Adrenal gland (tissue), 9 donors: ENCODE measurements at regions not wholly inside any gene's neighbourhood (a gene's known extent, or its start where the extent isn't known, plus 50 kb on each side); places are given as distances from the start of the nearest gene placed in this dataset.
A peak's percentile ranks its signal among the peaks of the same experiment; 100 is the strongest.

Experiments
- DNase-seq, 7 donors: peaks; one replicate each; pipeline ENCODE4 v3.0.0-alpha.2; 2019 to 2020
- H3K27ac ChIP-seq, 5 donors: fragments of 200-600 bp; sonication (generic) in 4 of 5; 1 replicate in 3 of 5; 2 replicates in 2 of 5; pipeline versions ENCODE4 v1.5.1 to v1.8.0; 2016 to 2020; ENCODE audit warnings: mild to moderate bottlenecking in 1 of 5
- H3K27me3 ChIP-seq: fragments of 200-600 bp; 2 replicates; pipeline ENCODE4 v1.8.0; 2021
- H3K36me3 ChIP-seq, 2 donors: fragments of 200-600 bp; replicated peaks in 1 of 2; 1 replicate in 1 of 2; 2 replicates in 1 of 2; pipeline versions ENCODE4 v1.5.1 to v1.8.0; 2018 to 2022
- H3K4me1 ChIP-seq, 2 donors: fragments of 200-600 bp; replicated peaks in 1 of 2; 1 replicate in 1 of 2; 2 replicates in 1 of 2; pipeline versions ENCODE4 v1.5.1 to v1.8.0; 2018 to 2021
- H3K4me3 ChIP-seq, 4 donors: fragments of 200-600 bp; sonication (generic) in 3 of 4; one replicate each; pipeline ENCODE4 v1.5.1; 2016 to 2018
- H3K9me3 ChIP-seq, 3 donors: fragments of 200-600 bp; sonication (generic) in 1 of 3; replicated peaks in 1 of 3; 1 replicate in 2 of 3; 2 replicates in 1 of 3; pipeline versions ENCODE4 v1.5.1 to v1.8.0; 2016 to 2021
- POLR2A ChIP-seq, 2 donors: fragments of 450-650 bp; IDR thresholded peaks; one replicate each; pipeline ENCODE4 v1.6.1; 2017; ENCODE audit warnings: antibody characterized with exemption in 2 of 2, mild to moderate bottlenecking in 2 of 2, moderate library complexity in 1 of 2
- WGBS, 4 donors: extraction: QIAGEN DNeasy Blood & Tissue Kit in 2 of 4; methylation state at CpG; one replicate each; pipeline versions ENCODE4 v1.1.5 to v1.1.7; 2013 to 2017; 5-methylcytosine and 5-hydroxymethylcytosine counted together
- intact Hi-C, 2 donors: fragments of 100-400 bp; cut with DNase I; formaldehyde crosslinking; loops; one replicate each; pipeline versions ENCODE4 v1.14.1 to v1.15.0; 2022 to 2023
- TF ChIP-seq, protein P1 (sequence below), 6 experiments: fragments of 450-650 bp in 4 of 6; fragments of 200-600 bp in 2 of 6; sonication (generic) in 1 of 6; IDR thresholded peaks; 1 replicate in 5 of 6; 2 replicates in 1 of 6; pipeline versions ENCODE4 v1.5.1 to v1.8.0; 2016 to 2021; ENCODE audit warnings: antibody characterized with exemption in 6 of 6, mild to moderate bottlenecking in 2 of 6, moderate library complexity in 1 of 6
- donor health status: healthy with polysubstance abuse.
- donor health status: Bipolar disorder and iron deficiency.
- donor health status: DM: yes; HTN: yes; CAD: no.
- donor health status: DM: no; HTN: no; CAD: no.
- donor health status: DM: no; HTN: no; CAD: no.

DNA sequence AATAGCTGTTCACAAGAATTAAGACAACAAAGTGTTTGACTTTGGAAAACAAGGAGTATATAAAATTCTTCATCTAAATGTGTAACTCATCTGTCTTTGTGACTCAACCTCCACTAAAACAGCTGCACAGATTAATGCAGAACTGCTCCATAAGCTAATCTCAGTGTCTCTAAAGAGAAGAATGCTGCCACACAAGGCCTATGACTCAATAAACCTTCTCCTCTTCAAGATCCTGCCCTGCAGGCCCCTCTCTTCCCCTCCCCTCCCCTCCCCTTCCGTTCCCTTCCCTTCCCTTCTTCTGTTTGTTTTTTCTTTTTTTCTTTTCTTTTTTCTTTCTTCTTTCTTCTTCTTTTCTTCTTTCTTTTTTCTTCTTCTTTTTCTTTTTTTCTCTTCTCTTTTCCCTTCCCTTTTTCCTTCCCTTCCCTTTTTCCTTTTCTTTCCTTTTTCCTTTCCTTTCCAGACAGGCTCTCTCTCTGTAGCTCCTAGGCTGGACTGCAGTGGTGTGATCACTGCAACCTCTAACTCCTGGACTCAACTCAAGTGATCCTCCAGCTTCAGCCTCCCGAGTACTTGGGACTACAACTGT lies 1052.8 kb downstream of the BRINP3 start:
- intact Hi-C loops, result no loop called here
- no peak overlapping the region for H3K27ac ChIP-seq
- TF ChIP-seq, protein P1, sequence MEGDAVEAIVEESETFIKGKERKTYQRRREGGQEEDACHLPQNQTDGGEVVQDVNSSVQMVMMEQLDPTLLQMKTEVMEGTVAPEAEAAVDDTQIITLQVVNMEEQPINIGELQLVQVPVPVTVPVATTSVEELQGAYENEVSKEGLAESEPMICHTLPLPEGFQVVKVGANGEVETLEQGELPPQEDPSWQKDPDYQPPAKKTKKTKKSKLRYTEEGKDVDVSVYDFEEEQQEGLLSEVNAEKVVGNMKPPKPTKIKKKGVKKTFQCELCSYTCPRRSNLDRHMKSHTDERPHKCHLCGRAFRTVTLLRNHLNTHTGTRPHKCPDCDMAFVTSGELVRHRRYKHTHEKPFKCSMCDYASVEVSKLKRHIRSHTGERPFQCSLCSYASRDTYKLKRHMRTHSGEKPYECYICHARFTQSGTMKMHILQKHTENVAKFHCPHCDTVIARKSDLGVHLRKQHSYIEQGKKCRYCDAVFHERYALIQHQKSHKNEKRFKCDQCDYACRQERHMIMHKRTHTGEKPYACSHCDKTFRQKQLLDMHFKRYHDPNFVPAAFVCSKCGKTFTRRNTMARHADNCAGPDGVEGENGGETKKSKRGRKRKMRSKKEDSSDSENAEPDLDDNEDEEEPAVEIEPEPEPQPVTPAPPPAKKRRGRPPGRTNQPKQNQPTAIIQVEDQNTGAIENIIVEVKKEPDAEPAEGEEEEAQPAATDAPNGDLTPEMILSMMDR (IDR thresholded peaks at IDR 0.05), result no peak
- TF ChIP-seq POLR2A (IDR thresholded peaks at IDR 0.05), result no peak
- DNase-seq, result no peak
- H3K9me3 ChIP-seq, result no peaks in the 10 kb centered on the region
- no peaks in the 10 kb centered on the region for H3K27me3 ChIP-seq
- H3K4me1 ChIP-seq, result no peaks in the 10 kb centered on the region
- WGBS, 4 donors, result 67 to 79% (median 69%) methylated on average over 2 of the region's 2 CpGs
- H3K4me3 ChIP-seq, result no peak overlapping the region
- no peaks in the 10 kb centered on the region for H3K36me3 ChIP-seq

DNA sequence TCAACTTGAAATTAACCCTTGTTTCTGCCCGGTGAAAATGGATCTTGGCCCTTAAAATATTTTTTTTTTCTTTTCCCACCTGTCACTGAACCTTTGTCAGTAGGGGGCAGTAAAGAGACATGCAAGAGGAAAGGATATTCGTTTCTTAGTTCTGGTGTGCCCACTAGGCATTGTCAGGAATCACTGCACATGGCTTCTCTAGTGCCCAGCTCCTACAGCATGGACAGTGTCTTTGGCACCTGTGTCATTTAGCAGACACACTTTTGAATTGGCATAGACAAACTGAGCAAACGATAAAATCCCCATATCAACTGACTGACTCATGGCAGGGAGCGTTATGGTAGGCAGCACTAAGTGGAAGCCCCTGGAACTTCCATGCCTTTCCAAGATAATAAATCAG lies 1048.1 kb downstream of the BRINP3 start:
- no peak for DNase-seq
- Histone ChIP-seq H3K4me3 (no peak overlapping the region), H3K36me3 (no peaks in the 10 kb centered on the region), H3K4me1 (no peaks in the 10 kb centered on the region), H3K27me3 (no peaks in the 10 kb centered on the region), H3K9me3 (no peaks in the 10 kb centered on the region), H3K27ac (no peak overlapping the region)
- intact Hi-C loops, result no loop called here
- WGBS, 4 donors, result 64 to 71% (median 66%) methylated on average over 4 of the region's 4 CpGs
- TF ChIP-seq, protein P1 (IDR thresholded peaks at IDR 0.05), result peak in 1 of 6 experiments; percentile 25
- TF ChIP-seq POLR2A (IDR thresholded peaks at IDR 0.05), result no peak

DNA sequence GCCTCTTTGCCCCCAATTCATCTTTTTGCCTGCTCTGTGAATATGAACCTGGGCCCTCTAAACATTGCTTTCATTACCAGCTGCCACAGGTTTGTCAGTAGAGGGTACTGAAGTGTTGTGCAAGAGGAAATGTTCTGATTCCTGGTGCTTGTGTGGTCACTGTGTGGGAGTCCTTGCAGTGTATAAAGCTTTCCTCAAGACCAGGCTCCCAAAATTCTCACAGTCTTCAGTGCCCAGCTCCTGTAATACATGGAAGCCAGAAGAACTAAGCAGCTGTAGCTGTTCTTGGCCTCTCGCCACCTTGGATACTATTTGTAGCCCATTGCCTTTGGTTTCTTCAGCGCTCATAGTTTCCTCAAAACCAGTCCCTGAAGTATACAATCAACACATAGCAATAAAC lies 1046.2 kb downstream of the BRINP3 start:
- intact Hi-C loops, result no loop called here

DNA sequence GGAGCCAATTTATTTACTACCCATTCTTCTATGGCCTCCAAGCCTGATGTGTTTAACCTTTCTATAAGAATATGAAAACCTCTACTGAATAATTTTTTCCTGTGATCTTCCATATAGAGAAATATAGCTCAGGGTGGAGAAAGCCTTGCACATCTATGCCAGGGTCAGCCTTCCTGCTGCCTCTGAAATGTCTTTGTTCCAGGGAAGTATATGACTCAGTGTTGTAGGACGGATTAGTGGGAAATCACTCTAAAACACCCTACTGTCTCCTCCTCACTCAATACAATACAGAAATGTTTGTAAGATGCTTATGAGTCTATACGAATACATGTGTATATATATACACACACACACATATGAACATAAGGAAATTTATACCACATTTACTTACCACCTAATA lies 1044.9 kb downstream of the BRINP3 start:
- TF ChIP-seq, protein P1 (IDR thresholded peaks at IDR 0.05), result no peak
- Histone ChIP-seq H3K4me3 (no peak overlapping the region), H3K27me3 (no peaks in the 10 kb centered on the region), H3K27ac (no peak overlapping the region), H3K4me1 (no peaks in the 10 kb centered on the region), H3K9me3 (no peaks in the 10 kb centered on the region), H3K36me3 (no peaks in the 10 kb centered on the region)
- WGBS, 4 donors, result 54 to 72% (median 59%) methylated on average over 2 of the region's 2 CpGs
- intact Hi-C loops, result no loop called here
- no peak for DNase-seq

More for the DNA sequence above, 1046.2 kb downstream of the BRINP3 start:
- Histone ChIP-seq H3K9me3 (no peaks in the 10 kb centered on the region), H3K27me3 (no peaks in the 10 kb centered on the region), H3K27ac (no peak overlapping the region), H3K4me1 (no peaks in the 10 kb centered on the region), H3K36me3 (no peaks in the 10 kb centered on the region), H3K4me3 (no peak overlapping the region)
- DNase-seq, result no peak
- 80 to 92% (median 87%) methylated on average over 2 of the region's 2 CpGs for WGBS, 4 donors
- TF ChIP-seq, protein P1 (IDR thresholded peaks at IDR 0.05), result no peak
- TF ChIP-seq POLR2A (IDR thresholded peaks at IDR 0.05), result no peak
